HG02852 (cell line): ENCODE measurements at regions not wholly inside any gene's neighbourhood (a gene's known extent, or its start where the extent isn't known, plus 50 kb on each side); places are given as distances from the start of the nearest gene placed in this dataset.

Experiments used
- ATAC-seq: cut with Tn5 transposase; IDR thresholded peaks from one replicate; pipeline ENCODE4 v1.9.1; 2021; ENCODE audit warnings: mild to moderate bottlenecking, moderate library complexity; ENCODE audit not compliant: unreplicated experiment

- peak; percentile 31 for ATAC-seq
Measured at GRCh38 chr9:110047955-110048402, 160.0 kb downstream of the C9orf152 start.

GRCh38 chr9:110048403-110048975 lies 159.5 kb downstream of the C9orf152 start:
- ATAC-seq, result peak; percentile 69

GRCh38 chr9:110048976-110049698 lies 158.8 kb downstream of the C9orf152 start:
- ATAC-seq, result peak; percentile 12

GRCh38 chr9:110049699-110050450 lies 158.1 kb downstream of the C9orf152 start:
- no peak for ATAC-seq

- ATAC-seq, result peak; percentile 35
Measured at GRCh38 chr9:110050925-110051355, 157.0 kb downstream of the C9orf152 start.

GRCh38 chr9:110056062-110056461 lies 151.9 kb downstream of the C9orf152 start:
- ATAC-seq, result no peak

DNA sequence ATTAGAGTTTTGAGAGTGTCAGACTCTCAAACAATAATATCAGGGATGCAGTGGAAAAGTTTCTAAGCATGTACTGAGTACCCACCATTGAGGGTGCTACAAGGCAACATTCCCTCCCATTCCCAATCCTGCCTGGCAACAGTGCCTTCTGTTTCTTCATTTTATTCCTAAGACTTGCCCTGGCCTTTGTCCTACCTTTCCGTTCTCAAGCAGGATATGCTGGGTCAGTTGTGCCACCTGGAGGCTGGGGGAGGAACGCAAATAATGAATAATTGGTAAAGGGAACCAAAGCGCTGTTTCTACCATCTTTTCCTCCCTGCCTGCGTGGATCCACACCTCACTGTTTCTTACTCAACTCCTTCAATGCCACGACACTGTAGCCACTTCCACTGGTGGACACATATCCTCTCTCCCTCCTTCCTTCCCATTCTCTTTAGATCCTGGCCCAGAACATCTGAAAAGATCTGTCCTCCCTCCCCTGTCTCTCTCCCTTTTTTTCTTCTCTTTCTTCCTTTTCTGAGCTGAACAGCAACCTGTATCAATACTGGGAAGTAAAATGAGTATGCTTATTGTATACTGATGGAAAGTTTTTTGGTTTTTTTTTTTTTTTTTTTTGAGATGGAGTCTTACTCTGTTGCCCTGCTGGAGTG lies 149.5 kb downstream of the C9orf152 start:
- ATAC-seq, result peak; percentile 71

DNA sequence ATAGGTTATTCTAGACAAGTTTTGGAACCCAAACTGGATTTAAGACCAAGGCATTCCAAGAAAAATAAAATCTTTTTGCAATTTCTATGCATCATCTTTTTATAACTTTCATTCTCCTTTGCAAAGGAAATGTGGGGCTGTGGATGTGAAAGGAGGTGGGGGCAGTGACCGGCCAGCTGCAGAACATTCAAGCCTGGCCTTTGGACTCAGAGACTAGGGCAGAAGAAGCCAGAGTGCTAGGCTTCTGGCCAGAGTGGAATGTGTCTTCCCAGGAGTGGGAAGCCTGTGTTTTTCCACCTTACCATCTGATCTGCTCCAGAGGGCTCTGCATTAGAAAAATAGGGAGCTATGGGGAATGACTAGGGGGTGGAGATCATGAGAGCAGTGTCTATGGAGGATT lies 148.5 kb downstream of the C9orf152 start:
- no peak for ATAC-seq

GRCh38 chr9:110064803-110065202 lies 143.2 kb downstream of the C9orf152 start:
- ATAC-seq, result no peak

GRCh38 chr9:110065532-110065931 lies 142.4 kb downstream of the C9orf152 start:
- ATAC-seq, result no peak

- no peak for ATAC-seq
Measured at GRCh38 chr9:110066929-110067716, 140.8 kb downstream of the C9orf152 start.

- no peak for ATAC-seq
Measured at GRCh38 chr9:110068212-110068611, 139.7 kb downstream of the C9orf152 start.

GRCh38 chr9:110069326-110070248 lies 138.4 kb downstream of the C9orf152 start:
- ATAC-seq, result no peak

GRCh38 chr9:110072597-110073355 lies 135.2 kb downstream of the C9orf152 start:
- ATAC-seq, result no peak

- no peak for ATAC-seq
Measured at GRCh38 chr9:110073356-110073905, 134.5 kb downstream of the C9orf152 start.

DNA sequence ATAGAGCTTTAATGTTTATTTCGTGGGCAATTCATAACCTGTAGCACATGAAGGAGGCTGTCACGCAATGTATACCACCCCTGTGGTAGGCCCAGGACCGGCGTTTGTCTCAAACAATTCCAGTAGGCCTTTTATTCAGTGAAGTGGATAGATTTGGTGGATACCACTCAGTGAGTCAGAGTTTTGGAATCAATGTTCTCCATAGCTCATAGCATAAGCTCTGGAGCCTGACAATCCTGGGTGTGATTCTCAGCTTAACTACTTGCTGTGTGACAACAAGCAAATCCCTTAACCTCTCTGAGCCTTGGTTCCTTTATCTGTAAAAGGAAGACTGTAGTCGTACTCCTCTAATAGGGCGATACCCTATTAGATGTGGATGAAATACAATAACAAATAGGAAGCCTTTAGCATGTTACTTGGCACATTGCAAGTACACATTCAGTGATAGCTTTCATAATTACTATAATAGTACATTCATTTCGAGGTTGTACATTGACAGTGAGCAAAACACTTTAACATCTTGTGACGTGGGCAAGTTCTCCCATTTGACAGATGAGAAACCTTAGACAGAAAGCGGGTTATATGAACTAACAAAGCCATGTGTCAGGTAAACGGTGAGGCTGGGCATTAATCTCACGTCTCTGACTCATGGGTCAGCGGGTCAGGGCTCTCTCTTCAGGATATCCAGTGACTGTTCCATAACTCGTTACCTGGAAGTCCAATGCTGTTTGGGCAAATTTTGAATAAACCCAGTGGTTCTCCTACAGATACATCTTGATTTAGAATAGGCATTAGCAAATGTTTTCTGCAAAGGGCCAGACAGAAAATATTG lies 130.8 kb downstream of the C9orf152 start:
- ATAC-seq, result no peak

DNA sequence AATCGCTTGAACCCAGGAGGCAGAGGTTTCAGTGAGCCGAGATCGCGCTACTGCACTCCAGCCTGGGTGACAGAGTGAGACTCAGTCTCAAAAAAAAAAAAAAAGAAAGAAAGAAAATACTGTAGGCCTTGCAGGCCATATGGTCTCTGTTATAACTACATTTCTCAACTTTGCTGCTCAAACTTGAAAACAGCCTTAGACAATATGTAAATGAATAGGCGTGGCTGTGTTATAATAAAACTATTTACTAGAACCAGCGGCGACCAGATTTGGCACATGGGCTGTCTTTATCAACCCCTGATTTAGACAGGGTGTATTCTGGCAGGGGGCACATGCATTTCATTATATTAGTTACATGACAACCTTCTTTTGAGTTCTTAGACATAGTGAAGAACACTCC lies 130.0 kb downstream of the C9orf152 start:
- no peak for ATAC-seq

DNA sequence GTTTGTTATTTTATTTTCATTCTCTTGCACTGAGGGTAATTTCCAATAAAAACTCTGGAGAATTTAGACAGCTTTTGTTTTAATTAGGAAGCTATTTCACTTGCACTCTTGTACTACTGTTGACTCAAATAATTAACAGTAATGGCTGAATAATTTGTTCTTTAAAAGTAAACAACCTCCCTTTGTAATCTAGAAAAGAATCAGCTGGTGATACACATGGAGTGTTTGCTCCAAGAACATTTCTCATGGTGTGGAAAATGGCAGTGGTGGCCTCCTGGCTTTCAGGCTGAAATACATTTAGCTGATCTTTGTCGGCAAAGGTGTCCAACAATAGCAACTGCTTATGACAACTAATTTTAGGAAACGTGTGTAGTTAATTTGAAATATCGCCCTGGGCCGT lies 129.4 kb downstream of the C9orf152 start:
- no peak for ATAC-seq
